ENCODE measurements at regions not wholly inside any gene's neighbourhood (a gene's known extent, or its start where the extent isn't known, plus 50 kb on each side); places are given as distances from the start of the nearest gene placed in this dataset.
A peak's percentile ranks its signal among the peaks of the same experiment; 100 is the strongest.

GRCh38 chr6:90892271-90892670, 305.4 kb upstream of the MAP3K7 start:
- Histone ChIP-seq H2BK5ac (ENCODE audit: low read depth, low read length) (no peak overlapping the region), H3K4me1 (replicated peaks in 1 of 4; ENCODE audit: control insufficient read depth in 3 of 4, insufficient read depth in 4 of 4, low read length in 3 of 4) (peaks cover 0 to 8% (median 3%) of the 10 kb centered on the region in 4 experiments; a peak in 3 of 7 replicates), H3K23me2 (ENCODE audit: low read depth, low read length) (no peaks in the 10 kb centered on the region), H3K36me3 (ENCODE audit: control insufficient read depth in 2 of 4, insufficient read depth in 4 of 4, low read length in 3 of 4) (no peaks in the 10 kb centered on the region), H3K18ac (ENCODE audit: extremely low read depth, low read length) (no peak overlapping the region), H3K23ac (ENCODE audit: insufficient read length) (no peak overlapping the region), H3K9ac (replicated peaks in 1 of 4; ENCODE audit: extremely low read depth in 1 of 4, low read depth in 3 of 4, low read length in 3 of 4) (no peak overlapping the region), H2BK12ac (ENCODE audit: low read depth, low read length) (no peak overlapping the region), H3K27ac (ENCODE audit: low read depth, low read length) (no peak overlapping the region), H3K4ac (replicated peaks; ENCODE audit: insufficient read length, low read depth, low read length) (no peak overlapping the region), H3K79me2 (ENCODE audit: control insufficient read depth in 1 of 2, insufficient read depth in 2 of 2, low read length in 2 of 2) (no peaks in the 10 kb centered on the region), H3K56ac (replicated peaks; ENCODE audit: insufficient read length, low read depth, low read length) (no peak overlapping the region), H3K14ac (ENCODE audit: insufficient read length) (no peak overlapping the region), H4K8ac (ENCODE audit: extremely low read depth, insufficient read depth, low read length) (no peak overlapping the region), H4K5ac (ENCODE audit: insufficient read length, low read depth, low read length) (no peak overlapping the region), H2AK5ac (ENCODE audit: low read depth, low read length) (no peak overlapping the region), H3K79me1 (ENCODE audit: low read depth, low read length) (no peaks in the 10 kb centered on the region), H3K4me3 (ENCODE audit: extremely low read depth in 1 of 4, insufficient read depth in 2 of 4, low read depth in 3 of 4, low read length in 4 of 4) (no peak overlapping the region), H2BK20ac (ENCODE audit: low read length) (no peak overlapping the region), H3K4me2 (ENCODE audit: insufficient read depth in 1 of 2, low read depth in 2 of 2, low read length in 2 of 2) (no peak overlapping the region), H3K9me3 (ENCODE audit: insufficient read depth in 2 of 2, low read depth in 1 of 2, low read length in 1 of 2) (no peaks in the 10 kb centered on the region), H2AFZ (ENCODE audit: low read length) (no peak overlapping the region), H2BK120ac (replicated peaks; ENCODE audit: low read depth, low read length) (no peak overlapping the region), H2BK15ac (ENCODE audit: low read length) (no peak overlapping the region), H4K91ac (replicated peaks; ENCODE audit: insufficient read length, low read length) (no peak overlapping the region), H3K27me3 (replicated peaks in 1 of 4; ENCODE audit: control insufficient read depth in 3 of 4, extremely low read depth in 1 of 4, insufficient read depth in 3 of 4, low read length in 3 of 4) (no peaks in the 10 kb centered on the region), H4K20me1 (replicated peaks in 1 of 2; ENCODE audit: control insufficient read depth in 1 of 2, insufficient read depth in 2 of 2, low read length in 2 of 2) (no peaks in the 10 kb centered on the region)
- TF ChIP-seq ASH2L (IDR thresholded peaks at IDR 0.05; ENCODE audit: low read length) = no peak
- TF ChIP-seq EGR1 (IDR thresholded peaks at IDR 0.05; ENCODE audit: borderline replicate concordance, low read depth, low read length) = no peak
- TF ChIP-seq CTCF (IDR thresholded peaks at IDR 0.05; ENCODE audit: control extremely low read depth in 1 of 3, insufficient read depth in 1 of 3, low read depth in 1 of 3, low read length in 3 of 3) = peak in 2 of 3 experiments; percentile 1 to 17; a peak in 2 of 4 replicates
- TF ChIP-seq GABPA (IDR thresholded peaks at IDR 0.05; ENCODE audit: borderline replicate concordance, insufficient read depth, low read length) = no peak
- no peak for TF ChIP-seq CTBP2 (IDR thresholded peaks at IDR 0.05; ENCODE audit: borderline replicate concordance, insufficient read depth, insufficient read length, low read length)
- TF ChIP-seq JUND (IDR thresholded peaks at IDR 0.05; ENCODE audit: low read length) = no peak
- peak; percentile 62 to 68 for TF ChIP-seq RAD21 (IDR thresholded peaks at IDR 0.05 in 1 of 2, conservative IDR thresholded peaks at IDR 0.05 in 1 of 2; ENCODE audit: low read depth in 2 of 2, low read length in 2 of 2)
- WGBS, 2 experiments (ENCODE audit: extremely low coverage in 1 of 2, insufficient coverage in 1 of 2, insufficient read length in 1 of 2, insufficient replicate concordance in 2 of 2, low coverage in 1 of 2, low lambda C conversion rate in 2 of 2, missing lambda C conversion rate in 1 of 2) = 69% methylated on average over 3 of the region's 3 CpGs; no CpG with 5 or more reads in 1 of the 2 experiments
- POLR2A ChIA-PET (ENCODE audit: partially characterized antibody) = interaction anchor here (2.1 kb wide), 1 partner anchor 15 kb away, joined by 5 read pairs; no protein-coding TSS in a partner anchor
- DNase-seq (ENCODE audit: low read depth in 1 of 2, low spot score in 2 of 2) (no peak), FAIRE-seq (peak; percentile 55)
- CTCF ChIA-PET (ENCODE audit: partially characterized antibody) = interaction anchor here (0.6 to 5.1 kb wide), 8 partner anchors 42 to 1692 kb away, joined by 3 to 25 read pairs (median 3); no protein-coding TSS in a partner anchor

All from H1 (cell line).